H9 (cell line): ENCODE measurements at regions not wholly inside any gene's neighbourhood (a gene's known extent, or its start where the extent isn't known, plus 50 kb on each side); places are given as distances from the start of the nearest gene placed in this dataset.

Source experiments
- DNase-seq: peaks from one replicate; pipeline ENCODE4 v3.0.0-alpha.2; 2017
- H2AFZ ChIP-seq: one replicate; pipeline ENCODE4 v1.6.1; 2013; ENCODE audit warnings: mild to moderate bottlenecking, low read length, control low read depth, moderate library complexity
- H2AK5ac ChIP-seq: 2 replicates; pipeline ENCODE4 v1.6.1; 2013; ENCODE audit warnings: low read length, control low read depth, mixed read lengths; ENCODE audit not compliant: insufficient read length
- H2BK120ac ChIP-seq: one replicate; pipeline ENCODE4 v1.6.1; 2013; ENCODE audit warnings: low read depth, mild to moderate bottlenecking, low read length, control low read depth, inconsistent platforms; ENCODE audit not compliant: poor library complexity, severe bottlenecking
- H2BK12ac ChIP-seq: 2 replicates; pipeline ENCODE4 v1.6.1; 2013; ENCODE audit warnings: low read length, control low read depth, mixed read lengths, low read depth; ENCODE audit not compliant: insufficient read length
- H2BK15ac ChIP-seq: 2 replicates; pipeline ENCODE4 v1.6.1; 2013; ENCODE audit warnings: low read depth, low read length, control low read depth
- H2BK20ac ChIP-seq: one replicate; pipeline ENCODE4 v1.6.1; 2013; ENCODE audit warnings: low read depth, mild to moderate bottlenecking, low read length, control low read depth, inconsistent platforms; ENCODE audit not compliant: poor library complexity, severe bottlenecking
- H2BK5ac ChIP-seq: 2 replicates; pipeline ENCODE4 v1.6.1; 2013; ENCODE audit warnings: low read length, control low read depth, mixed read lengths; ENCODE audit not compliant: insufficient read length
- H3K14ac ChIP-seq: 2 replicates; pipeline ENCODE4 v1.6.1; 2013; ENCODE audit warnings: low read length, control low read depth; ENCODE audit not compliant: insufficient read depth
- H3K18ac ChIP-seq: 2 replicates; pipeline ENCODE4 v1.6.1; 2013; ENCODE audit warnings: low read depth, mild to moderate bottlenecking, mixed read lengths, low read length, control low read depth; ENCODE audit not compliant: insufficient read length
- H3K23ac ChIP-seq: 2 replicates; pipeline ENCODE4 v1.6.1; 2013; ENCODE audit warnings: low read length, control low read depth, mixed read lengths, low read depth; ENCODE audit not compliant: insufficient read length
- H3K23me2 ChIP-seq: 2 replicates; pipeline ENCODE4 v1.6.1; 2013; ENCODE audit warnings: low read depth, mild to moderate bottlenecking, mixed read lengths, low read length, control low read depth; ENCODE audit not compliant: insufficient read length, poor library complexity, severe bottlenecking
- H3K27ac ChIP-seq: 2 replicates; pipeline ENCODE4 v1.5.1; 2013; ENCODE audit warnings: low read length, control low read depth, mixed read lengths, low read depth; ENCODE audit not compliant: insufficient read length
- H3K27me3 ChIP-seq: 2 replicates; pipeline ENCODE4 v1.6.1; 2013; ENCODE audit warnings: low read length, control low read depth, inconsistent platforms; ENCODE audit not compliant: insufficient read depth
- H3K4ac ChIP-seq: 2 replicates; pipeline ENCODE4 v1.6.1; 2013; ENCODE audit warnings: low read depth, mild to moderate bottlenecking, control low read depth, inconsistent platforms, low read length, moderate library complexity
- H3K4me1 ChIP-seq: 2 replicates; pipeline ENCODE4 v1.6.1; 2013; ENCODE audit warnings: low read length, control low read depth, inconsistent platforms; ENCODE audit not compliant: insufficient read depth
- H3K4me2 ChIP-seq: 2 replicates; pipeline ENCODE4 v1.6.1; 2013; ENCODE audit warnings: low read length, control low read depth, mixed read lengths; ENCODE audit not compliant: insufficient read length, insufficient read depth
- H3K56ac ChIP-seq: 2 replicates; pipeline ENCODE4 v1.6.1; 2013; ENCODE audit warnings: low read depth, mild to moderate bottlenecking, mixed read lengths, low read length, control low read depth; ENCODE audit not compliant: insufficient read length
- H3K79me1 ChIP-seq: 2 replicates; pipeline ENCODE4 v1.6.1; 2013; ENCODE audit warnings: low read depth, mild to moderate bottlenecking, moderate library complexity, low read length, control low read depth, inconsistent platforms; ENCODE audit not compliant: insufficient read depth, poor library complexity, severe bottlenecking
- H3K79me2 ChIP-seq: 2 replicates; pipeline ENCODE4 v1.6.1; 2013; ENCODE audit warnings: low read length, control low read depth, inconsistent platforms; ENCODE audit not compliant: insufficient read depth
- H3K9ac ChIP-seq: 2 replicates; pipeline ENCODE4 v1.6.1; 2013; ENCODE audit warnings: low read length, control low read depth, mixed read lengths; ENCODE audit not compliant: insufficient read length; ENCODE audit errors: extremely low read depth
- H3K9me3 ChIP-seq: one replicate; pipeline ENCODE4 v1.6.1; 2013; ENCODE audit warnings: low read depth, low read length, inconsistent platforms; ENCODE audit not compliant: control insufficient read depth
- H3T11ph ChIP-seq: one replicate; pipeline ENCODE4 v1.6.1; 2013; ENCODE audit warnings: mild to moderate bottlenecking, low read length, control low read depth, inconsistent platforms
- H4K20me1 ChIP-seq: one replicate; pipeline ENCODE4 v1.6.1; 2013; ENCODE audit not compliant: control insufficient read depth, insufficient read length, insufficient read depth
- H4K5ac ChIP-seq: 2 replicates; pipeline ENCODE4 v1.6.1; 2013; ENCODE audit warnings: low read depth, mild to moderate bottlenecking, mixed read lengths, low read length, control low read depth; ENCODE audit not compliant: insufficient read length
- H4K8ac ChIP-seq: replicated peaks from 2 replicates; pipeline ENCODE4 v1.6.1; 2013; ENCODE audit warnings: low read length, control low read depth, mixed read lengths, low read depth; ENCODE audit not compliant: insufficient read length
- H4K91ac ChIP-seq: 2 replicates; pipeline ENCODE4 v1.6.1; 2013; ENCODE audit warnings: low read depth, mild to moderate bottlenecking, moderate library complexity, mixed read lengths, low read length, control low read depth; ENCODE audit not compliant: insufficient read length
- H3K27ac Mint-ChIP-seq, 3 experiments: 2 replicates in 2 of 3; 3 replicates in 1 of 3; pipeline ENCODE4 v1.8.0; 2020 to 2021; ENCODE audit warnings: mixed read lengths in 3 of 3, mild to moderate bottlenecking in 1 of 3, moderate library complexity in 1 of 3
- H3K27me3 Mint-ChIP-seq: 2 replicates; pipeline ENCODE4 v1.8.0; 2021; ENCODE audit warnings: low read depth, mild to moderate bottlenecking, moderate library complexity, mixed read lengths
- H3K36me3 Mint-ChIP-seq, 3 experiments: 2 replicates in 2 of 3; 3 replicates in 1 of 3; pipeline ENCODE4 v1.8.0; 2020 to 2021; ENCODE audit warnings: low read depth in 3 of 3, mixed read lengths in 3 of 3; ENCODE audit not compliant: insufficient read depth in 1 of 3
- H3K4me1 Mint-ChIP-seq, 2 experiments: 2 replicates each; pipeline ENCODE4 v1.8.0; 2020; ENCODE audit warnings: mixed read lengths in 2 of 2
- H3K4me3 Mint-ChIP-seq, 2 experiments: 2 replicates in 1 of 2; 3 replicates in 1 of 2; pipeline ENCODE4 v1.8.0; 2020 to 2021; ENCODE audit warnings: mild to moderate bottlenecking in 2 of 2, mixed read lengths in 2 of 2, moderate library complexity in 1 of 2
- H3K9me3 Mint-ChIP-seq, 2 experiments: 2 replicates in 1 of 2; 3 replicates in 1 of 2; pipeline ENCODE4 v1.8.0; 2020; ENCODE audit warnings: mild to moderate bottlenecking in 2 of 2, mixed read lengths in 2 of 2, moderate library complexity in 1 of 2
- CTCF ChIP-seq: fragments of 200-600 bp; sonication (generic); conservative IDR thresholded peaks from 3 replicates; pipeline ENCODE4 v1.8.0; 2021; ENCODE audit warnings: antibody characterized with exemption, mild to moderate bottlenecking
- WGBS: extraction: QIAGEN DNeasy Blood & Tissue Kit; methylation state at CpG from one replicate; pipeline ENCODE4 v1.1.7; 2013; ENCODE audit warnings: missing lambda C conversion rate, low lambda C conversion rate, mixed read lengths; ENCODE audit not compliant: insufficient read length; ENCODE audit errors: extremely low coverage; 5-methylcytosine and 5-hydroxymethylcytosine counted together

- no peak overlapping the region for H3K4ac ChIP-seq
- peaks cover 0 to 3% (median 0%) of the 10 kb centered on the region in 3 experiments; a peak in 1 of 7 replicates for H3K36me3 Mint-ChIP-seq
- H3K56ac ChIP-seq: no peak overlapping the region
- H3K79me1 ChIP-seq: no peaks in the 10 kb centered on the region
- H3K4me3 Mint-ChIP-seq: no peak overlapping the region
- no peaks in the 10 kb centered on the region for H4K20me1 ChIP-seq
- H3K23me2 ChIP-seq: no peaks in the 10 kb centered on the region
- H3K27ac ChIP-seq: no peak overlapping the region
- no peak overlapping the region for H2BK20ac ChIP-seq
- H3K27me3 Mint-ChIP-seq: no peaks in the 10 kb centered on the region
- no peaks in the 10 kb centered on the region for H3K79me2 ChIP-seq
- no peak overlapping the region for H2BK12ac ChIP-seq
- H3K23ac ChIP-seq: no peak overlapping the region
- H4K8ac ChIP-seq: no peak overlapping the region
- H3K9ac ChIP-seq: no peak overlapping the region
- no peak overlapping the region for H3K4me2 ChIP-seq
- H4K91ac ChIP-seq: no peak overlapping the region
- H3K4me1 ChIP-seq: peaks cover 3% of the 10 kb centered on the region; the same call in 1 of the 2 replicates
- peak; percentile 47 for DNase-seq
- H4K5ac ChIP-seq: no peak overlapping the region
- H3K18ac ChIP-seq: no peak overlapping the region
- H3K27me3 ChIP-seq: no peaks in the 10 kb centered on the region
- H2AK5ac ChIP-seq: no peak overlapping the region
- TF ChIP-seq CTCF: no peak
- H3K14ac ChIP-seq: no peak overlapping the region
- no peaks in the 10 kb centered on the region for H3K9me3 ChIP-seq
- WGBS: no CpG with 5 or more reads among the region's 4 CpGs
- H3T11ph ChIP-seq: no peak overlapping the region
- H2BK5ac ChIP-seq: no peak overlapping the region
- no peak overlapping the region for H2BK15ac ChIP-seq
- peaks cover 13 to 14% of the 10 kb centered on the region in 2 experiments for H3K4me1 Mint-ChIP-seq
- H2AFZ ChIP-seq: no peak overlapping the region
- peak overlapping the region in 1 of 3 experiments; percentile 31; a peak in 2 of 7 replicates for H3K27ac Mint-ChIP-seq
- no peaks in the 10 kb centered on the region for H3K9me3 Mint-ChIP-seq
- no peak overlapping the region for H2BK120ac ChIP-seq
Measured at GRCh38 chr13:77448689-77449088, 86.8 kb upstream of the SCEL start.
